ENCODE measurements at regions not wholly inside any gene's neighbourhood (a gene's known extent, or its start where the extent isn't known, plus 50 kb on each side); places are given as distances from the start of the nearest gene placed in this dataset.

DNA sequence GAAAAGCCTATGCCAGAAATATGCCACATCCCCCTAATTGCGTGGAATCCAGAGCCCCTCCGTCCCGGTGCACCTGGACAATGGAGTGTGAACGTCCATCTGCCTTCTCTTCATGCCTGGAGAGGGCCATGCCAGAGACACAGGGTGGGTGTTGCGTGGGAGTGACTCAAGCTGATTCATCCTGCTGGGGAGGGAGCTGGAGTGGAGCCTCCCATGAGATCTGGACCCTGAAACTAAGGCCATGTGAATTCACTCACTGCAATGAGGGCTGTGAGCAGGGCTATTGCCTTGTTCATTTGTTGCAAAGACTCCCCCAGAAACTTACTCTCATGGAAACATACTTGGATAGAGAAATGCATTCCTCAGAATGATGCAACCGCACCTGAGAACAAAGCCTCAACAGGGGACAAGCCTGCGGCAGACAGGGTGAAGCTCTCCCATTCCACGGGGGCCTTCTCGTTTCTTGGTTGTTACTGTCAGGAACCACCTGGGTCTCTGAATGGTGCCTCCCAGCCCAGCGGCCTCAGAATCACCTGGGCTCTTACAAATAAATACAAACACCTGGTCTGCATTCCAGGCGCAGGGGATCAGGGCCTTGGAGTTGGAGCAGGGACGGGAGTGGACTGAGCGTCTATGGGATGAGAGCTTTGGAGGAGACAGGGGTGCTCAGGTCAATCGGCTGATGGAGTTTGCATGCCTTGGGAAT, 1031.2 kb downstream of the BRD1 start:
- Mint-ChIP-seq H3K4me3 (no peak overlapping the region), H3K9me3 (peaks cover 81% of the 10 kb centered on the region), H3K27me3 (ENCODE audit: insufficient read depth) (no peaks in the 10 kb centered on the region; the same call in 1 of the 2 replicates), H3K36me3 (ENCODE audit: low read depth) (peaks cover 10% of the 10 kb centered on the region; the same call in 1 of the 2 replicates), H3K4me1 (ENCODE audit: low read depth) (no peaks in the 10 kb centered on the region), H3K27ac (no peak overlapping the region)
- TF ChIP-seq, protein P1, sequence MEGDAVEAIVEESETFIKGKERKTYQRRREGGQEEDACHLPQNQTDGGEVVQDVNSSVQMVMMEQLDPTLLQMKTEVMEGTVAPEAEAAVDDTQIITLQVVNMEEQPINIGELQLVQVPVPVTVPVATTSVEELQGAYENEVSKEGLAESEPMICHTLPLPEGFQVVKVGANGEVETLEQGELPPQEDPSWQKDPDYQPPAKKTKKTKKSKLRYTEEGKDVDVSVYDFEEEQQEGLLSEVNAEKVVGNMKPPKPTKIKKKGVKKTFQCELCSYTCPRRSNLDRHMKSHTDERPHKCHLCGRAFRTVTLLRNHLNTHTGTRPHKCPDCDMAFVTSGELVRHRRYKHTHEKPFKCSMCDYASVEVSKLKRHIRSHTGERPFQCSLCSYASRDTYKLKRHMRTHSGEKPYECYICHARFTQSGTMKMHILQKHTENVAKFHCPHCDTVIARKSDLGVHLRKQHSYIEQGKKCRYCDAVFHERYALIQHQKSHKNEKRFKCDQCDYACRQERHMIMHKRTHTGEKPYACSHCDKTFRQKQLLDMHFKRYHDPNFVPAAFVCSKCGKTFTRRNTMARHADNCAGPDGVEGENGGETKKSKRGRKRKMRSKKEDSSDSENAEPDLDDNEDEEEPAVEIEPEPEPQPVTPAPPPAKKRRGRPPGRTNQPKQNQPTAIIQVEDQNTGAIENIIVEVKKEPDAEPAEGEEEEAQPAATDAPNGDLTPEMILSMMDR (IDR thresholded peaks at IDR 0.05), result no peak
- no peak for DNase-seq

DNA sequence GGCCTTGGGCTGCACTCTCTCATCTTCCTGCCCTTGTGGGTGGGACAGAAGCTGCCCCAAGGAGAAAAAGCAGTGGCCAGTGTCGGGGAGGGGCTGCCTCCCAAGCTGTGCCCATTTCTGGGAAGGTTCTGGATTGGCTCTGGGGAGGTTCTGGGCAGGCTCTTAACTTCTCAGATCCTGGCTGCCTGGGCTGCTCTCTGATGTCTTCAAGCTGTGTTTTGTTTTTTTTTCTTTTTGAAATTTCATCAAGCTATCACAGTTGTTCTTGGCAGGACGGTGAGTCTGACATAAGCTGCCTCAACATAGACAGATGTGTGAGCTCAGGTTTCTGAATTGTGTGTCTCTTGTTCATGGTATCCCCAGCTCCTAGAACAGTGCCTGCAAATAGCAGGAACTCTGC, 1032.0 kb downstream of the BRD1 start:
- TF ChIP-seq, protein P1 (IDR thresholded peaks at IDR 0.05), result no peak
- Mint-ChIP-seq H3K4me1 (ENCODE audit: low read depth) (no peaks in the 10 kb centered on the region), H3K4me3 (no peak overlapping the region)

DNA sequence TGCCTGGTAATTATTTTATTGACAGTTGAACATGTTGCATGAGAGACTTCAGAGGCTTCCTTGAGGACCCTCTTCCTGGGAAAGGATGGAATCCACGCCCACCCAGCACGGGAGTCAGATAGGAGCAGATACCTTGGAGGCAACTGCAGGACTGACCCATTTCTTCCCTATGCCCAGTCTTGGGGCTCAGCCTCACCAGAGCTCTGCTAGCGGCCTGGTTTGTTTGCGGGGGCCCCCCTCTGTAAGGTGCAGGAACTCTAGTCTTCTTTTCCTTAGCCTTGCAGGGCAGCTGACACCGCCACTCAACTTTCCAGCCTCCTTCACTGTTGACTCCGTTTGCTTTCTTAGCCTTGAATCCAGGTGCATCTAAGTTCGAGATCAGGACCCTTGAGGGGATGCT, 1032.8 kb downstream of the BRD1 start:
- no peak for DNase-seq
- H3K27me3 Mint-ChIP-seq (ENCODE audit: insufficient read depth), result no peaks in the 10 kb centered on the region; the same call in 1 of the 2 replicates
- TF ChIP-seq, protein P1 (IDR thresholded peaks at IDR 0.05), result no peak
- H3K4me3 Mint-ChIP-seq, result no peak overlapping the region
- no peaks in the 10 kb centered on the region for H3K4me1 Mint-ChIP-seq (ENCODE audit: low read depth)
- peaks cover 20% of the 10 kb centered on the region; the same call in 1 of the 2 replicates for H3K36me3 Mint-ChIP-seq (ENCODE audit: low read depth)
- H3K27ac Mint-ChIP-seq, result no peak overlapping the region
- H3K9me3 Mint-ChIP-seq, result peaks cover 95% of the 10 kb centered on the region

More for the DNA sequence above, 1032.0 kb downstream of the BRD1 start:
- Mint-ChIP-seq H3K27ac (no peak overlapping the region), H3K27me3 (ENCODE audit: insufficient read depth) (no peaks in the 10 kb centered on the region; the same call in 1 of the 2 replicates), H3K36me3 (ENCODE audit: low read depth) (peaks cover 17% of the 10 kb centered on the region; the same call in 1 of the 2 replicates), H3K9me3 (peaks cover 89% of the 10 kb centered on the region)
- DNase-seq, result no peak

DNA sequence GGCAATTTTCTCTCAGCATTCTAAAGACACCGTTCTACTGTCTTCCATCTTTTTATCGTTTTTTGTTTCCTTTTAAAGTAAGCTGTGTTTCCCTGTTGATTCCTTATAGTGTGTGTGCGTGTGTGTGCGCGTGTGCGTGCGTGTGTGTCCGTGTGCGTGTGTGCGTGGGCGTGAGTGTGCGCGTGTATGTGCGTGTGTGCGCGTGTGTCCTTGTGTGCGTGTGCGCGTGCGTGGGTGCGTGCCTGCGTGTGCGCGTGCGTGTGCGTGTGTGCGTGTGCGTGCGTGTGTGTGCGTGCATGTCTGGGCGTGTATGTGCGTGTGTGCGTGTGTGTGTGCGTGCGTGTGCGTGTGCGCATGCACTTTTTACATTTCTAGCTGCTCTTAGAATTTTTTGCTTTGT, 1033.7 kb downstream of the BRD1 start:
- Mint-ChIP-seq H3K9me3 (peaks cover 94% of the 10 kb centered on the region), H3K27me3 (ENCODE audit: insufficient read depth) (no peaks in the 10 kb centered on the region; the same call in 1 of the 2 replicates), H3K36me3 (ENCODE audit: low read depth) (peaks cover 20% of the 10 kb centered on the region; the same call in 1 of the 2 replicates), H3K27ac (no peak overlapping the region), H3K4me1 (ENCODE audit: low read depth) (no peaks in the 10 kb centered on the region), H3K4me3 (no peak overlapping the region)
- no peak for DNase-seq
- TF ChIP-seq, protein P1 (IDR thresholded peaks at IDR 0.05), result no peak

DNA sequence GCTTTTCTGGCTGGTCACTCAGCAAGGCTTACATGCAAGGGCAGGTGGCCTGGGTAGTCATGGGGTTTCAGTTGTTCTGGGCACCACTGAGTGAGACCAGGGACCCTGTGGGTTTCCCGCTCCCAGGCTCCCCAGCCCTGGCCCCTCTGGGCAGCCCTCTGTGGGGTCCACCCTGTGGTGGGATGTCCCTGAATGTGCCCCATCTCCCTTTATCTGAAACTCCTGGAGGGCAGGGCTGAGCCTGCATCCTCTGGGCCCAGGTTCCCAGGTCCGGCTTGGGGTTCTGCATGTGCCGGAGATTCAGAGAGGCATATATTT, 1041.0 kb downstream of the BRD1 start:
- no peak for DNase-seq
- Mint-ChIP-seq H3K4me1 (ENCODE audit: low read depth) (no peaks in the 10 kb centered on the region), H3K27ac (no peak overlapping the region), H3K36me3 (ENCODE audit: low read depth) (peaks cover 21% of the 10 kb centered on the region), H3K4me3 (no peak overlapping the region), H3K9me3 (peaks cover 61% of the 10 kb centered on the region), H3K27me3 (ENCODE audit: insufficient read depth) (no peaks in the 10 kb centered on the region)
- TF ChIP-seq, protein P1 (IDR thresholded peaks at IDR 0.05), result no peak
